Mucosa of descending colon (tissue), 3 donors: ENCODE measurements at regions not wholly inside any gene's neighbourhood (a gene's known extent, or its start where the extent isn't known, plus 50 kb on each side); places are given as distances from the start of the nearest gene placed in this dataset.

Experiments
- ATAC-seq: fragments of 200-7000 bp; cut with Tn5 transposase; one replicate; pipeline ENCODE4 v1.9.1; 2020; ENCODE audit warnings: mild to moderate bottlenecking, moderate library complexity
- DNase-seq, 3 donors: peaks; one replicate each; pipeline ENCODE4 v3.0.0-alpha.2; 2020
- H3K36me3 ChIP-seq: fragments of 200-600 bp; one replicate; pipeline ENCODE4 v1.8.0; 2021; ENCODE audit warnings: low read depth, mild to moderate bottlenecking
- H3K4me1 ChIP-seq: fragments of 200-600 bp; one replicate; pipeline ENCODE4 v1.8.0; 2021; ENCODE audit warnings: low read depth, mild to moderate bottlenecking
- H3K4me3 ChIP-seq: fragments of 200-600 bp; one replicate; pipeline ENCODE4 v1.8.0; 2021; ENCODE audit warnings: mild to moderate bottlenecking
- H3K9me3 ChIP-seq: fragments of 200-600 bp; one replicate; pipeline ENCODE4 v1.8.0; 2021; ENCODE audit warnings: mild to moderate bottlenecking
- intact Hi-C, 2 donors: fragments of 100-400 bp; cut with DNase I in 1 of 2; cut with micrococcal nuclease in 1 of 2; formaldehyde crosslinking; loops; one replicate each; pipeline versions ENCODE4 v1.11.0 to v1.11.1; 2022; cut with DNase I, micrococcal nuclease
- TF ChIP-seq, protein P1 (sequence below): fragments of 200-600 bp; IDR thresholded peaks from one replicate; pipeline ENCODE4 v1.8.0; 2022; ENCODE audit warnings: antibody characterized with exemption, mild to moderate bottlenecking
- donor health status: DM: no; HTN: no; CAD: no; lungs with moderate emphysema.
- donor health status: DM: no; HTN: no; CAD: no.
- donor health status: DM: no; HTN: yes; CAD: no.

GRCh38 chr11:21769188-21769587, 423.7 kb upstream of the ANO5 start:
- Histone ChIP-seq H3K36me3 (no peaks in the 10 kb centered on the region), H3K4me3 (no peak overlapping the region), H3K4me1 (no peaks in the 10 kb centered on the region), H3K9me3 (peaks cover 15% of the 10 kb centered on the region)
- DNase-seq (no peak), ATAC-seq (no peak)
- TF ChIP-seq, protein P1, sequence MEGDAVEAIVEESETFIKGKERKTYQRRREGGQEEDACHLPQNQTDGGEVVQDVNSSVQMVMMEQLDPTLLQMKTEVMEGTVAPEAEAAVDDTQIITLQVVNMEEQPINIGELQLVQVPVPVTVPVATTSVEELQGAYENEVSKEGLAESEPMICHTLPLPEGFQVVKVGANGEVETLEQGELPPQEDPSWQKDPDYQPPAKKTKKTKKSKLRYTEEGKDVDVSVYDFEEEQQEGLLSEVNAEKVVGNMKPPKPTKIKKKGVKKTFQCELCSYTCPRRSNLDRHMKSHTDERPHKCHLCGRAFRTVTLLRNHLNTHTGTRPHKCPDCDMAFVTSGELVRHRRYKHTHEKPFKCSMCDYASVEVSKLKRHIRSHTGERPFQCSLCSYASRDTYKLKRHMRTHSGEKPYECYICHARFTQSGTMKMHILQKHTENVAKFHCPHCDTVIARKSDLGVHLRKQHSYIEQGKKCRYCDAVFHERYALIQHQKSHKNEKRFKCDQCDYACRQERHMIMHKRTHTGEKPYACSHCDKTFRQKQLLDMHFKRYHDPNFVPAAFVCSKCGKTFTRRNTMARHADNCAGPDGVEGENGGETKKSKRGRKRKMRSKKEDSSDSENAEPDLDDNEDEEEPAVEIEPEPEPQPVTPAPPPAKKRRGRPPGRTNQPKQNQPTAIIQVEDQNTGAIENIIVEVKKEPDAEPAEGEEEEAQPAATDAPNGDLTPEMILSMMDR, result no peak
- intact Hi-C loops, result no loop called here

DNA sequence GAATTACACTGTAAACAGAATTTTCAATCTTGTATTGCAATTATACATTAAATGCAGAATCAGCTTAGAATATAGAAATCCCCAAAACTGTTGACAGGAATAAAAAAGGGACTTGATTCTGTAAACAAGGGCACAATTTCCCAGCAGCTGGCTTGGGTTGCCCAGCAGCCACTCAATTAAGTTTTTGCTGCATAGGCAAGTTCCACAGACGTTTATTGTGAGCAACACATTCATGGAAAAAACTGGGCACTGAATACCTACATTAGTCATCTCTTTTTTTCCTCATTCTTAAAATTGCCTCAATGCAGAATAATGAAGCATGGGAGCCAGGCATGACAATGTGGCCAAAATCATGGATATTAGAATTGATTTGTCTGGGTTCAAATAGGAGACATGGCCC, 421.8 kb upstream of the ANO5 start:
- no peaks in the 10 kb centered on the region for H3K4me1 ChIP-seq
- peaks cover 20% of the 10 kb centered on the region for H3K9me3 ChIP-seq
- H3K4me3 ChIP-seq, result no peak overlapping the region
- DNase-seq, result no peak
- H3K36me3 ChIP-seq, result no peaks in the 10 kb centered on the region
- TF ChIP-seq, protein P1, result no peak
- ATAC-seq, result no peak
- intact Hi-C loops, result no loop called here

- no peaks in the 10 kb centered on the region for H3K36me3 ChIP-seq
- DNase-seq (no peak), ATAC-seq (no peak)
- H3K4me3 ChIP-seq, result no peak overlapping the region
- TF ChIP-seq, protein P1, result no peak
- H3K4me1 ChIP-seq, result no peaks in the 10 kb centered on the region
- intact Hi-C loops, result no loop called here
- H3K9me3 ChIP-seq, result peaks cover 25% of the 10 kb centered on the region
These were observed 418.7 kb upstream of the ANO5 start for GRCh38 chr11:21774212-21774611.

- DNase-seq, result no peak
- H3K9me3 ChIP-seq, result peaks cover 27% of the 10 kb centered on the region
- no peak for ATAC-seq
- no peak overlapping the region for H3K4me3 ChIP-seq
- H3K4me1 ChIP-seq, result no peaks in the 10 kb centered on the region
- intact Hi-C loops, result no loop called here
- no peaks in the 10 kb centered on the region for H3K36me3 ChIP-seq
- TF ChIP-seq, protein P1, result no peak
These were observed 417.0 kb upstream of the ANO5 start for GRCh38 chr11:21775911-21776310.

- H3K9me3 ChIP-seq, result peaks cover 16% of the 10 kb centered on the region
- intact Hi-C loops, result no loop called here
These were observed 408.9 kb upstream of the ANO5 start for GRCh38 chr11:21783954-21784353.

More at GRCh38 chr11:21783954-21784353, 408.9 kb upstream of the ANO5 start:
- H3K36me3 ChIP-seq, result no peaks in the 10 kb centered on the region
- no peaks in the 10 kb centered on the region for H3K4me1 ChIP-seq
- DNase-seq (no peak), ATAC-seq (no peak)
- H3K4me3 ChIP-seq, result no peak overlapping the region
- TF ChIP-seq, protein P1, result no peak
